ENCODE measurements at regions not wholly inside any gene's neighbourhood (a gene's known extent, or its start where the extent isn't known, plus 50 kb on each side); places are given as distances from the start of the nearest gene placed in this dataset.

- TF ChIP-seq POLR2AphosphoS5 (IDR thresholded peaks at IDR 0.05) = no peak
- no peak for TF ChIP-seq CTCF (IDR thresholded peaks at IDR 0.05)
Measured at GRCh38 chr13:83057119-83057518, 825.2 kb downstream of the SLITRK1 start.
